M059J (cell line): ENCODE measurements at regions not wholly inside any gene's neighbourhood (a gene's known extent, or its start where the extent isn't known, plus 50 kb on each side); places are given as distances from the start of the nearest gene placed in this dataset.
"Not testable (repeated sequence)": the region's sequence is repeated elsewhere in the genome, so short reads cannot be mapped to it uniquely, and the experiment has no call there.

Source experiments
- DNase-seq: peaks from one replicate; pipeline ENCODE4 v3.0.0-alpha.2; 2012; ENCODE audit warnings: low read depth

DNA sequence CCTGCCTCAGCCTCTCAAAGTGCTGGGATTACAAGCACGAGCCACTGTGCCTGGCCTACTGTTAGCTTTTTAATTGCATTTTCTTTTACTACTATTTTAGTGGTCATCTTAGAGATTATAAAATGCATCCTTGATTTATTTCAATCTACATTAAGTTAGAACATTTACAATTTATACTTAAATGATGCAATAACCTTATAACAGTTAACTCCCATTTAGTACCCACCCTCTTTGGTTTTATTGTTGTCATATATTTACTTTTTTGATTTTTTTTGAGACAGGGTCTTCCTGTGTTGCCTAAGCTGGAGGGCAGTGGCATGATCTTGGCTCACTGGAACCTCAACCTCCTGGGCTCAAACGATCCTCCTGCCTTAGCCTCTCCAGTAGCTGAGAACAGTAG lies 77.3 kb downstream of the PPCDC start:
- no peak for DNase-seq

- peak; percentile 100 for DNase-seq
Observed at GRCh38 chr15:75104804-75105557, 81.6 kb downstream of the PPCDC start.

GRCh38 chr15:75107516-75107907 lies 84.1 kb downstream of the PPCDC start:
- no peak for DNase-seq

- DNase-seq = peak; percentile 91
Observed at GRCh38 chr15:75107908-75108838, 84.8 kb downstream of the PPCDC start.

DNA sequence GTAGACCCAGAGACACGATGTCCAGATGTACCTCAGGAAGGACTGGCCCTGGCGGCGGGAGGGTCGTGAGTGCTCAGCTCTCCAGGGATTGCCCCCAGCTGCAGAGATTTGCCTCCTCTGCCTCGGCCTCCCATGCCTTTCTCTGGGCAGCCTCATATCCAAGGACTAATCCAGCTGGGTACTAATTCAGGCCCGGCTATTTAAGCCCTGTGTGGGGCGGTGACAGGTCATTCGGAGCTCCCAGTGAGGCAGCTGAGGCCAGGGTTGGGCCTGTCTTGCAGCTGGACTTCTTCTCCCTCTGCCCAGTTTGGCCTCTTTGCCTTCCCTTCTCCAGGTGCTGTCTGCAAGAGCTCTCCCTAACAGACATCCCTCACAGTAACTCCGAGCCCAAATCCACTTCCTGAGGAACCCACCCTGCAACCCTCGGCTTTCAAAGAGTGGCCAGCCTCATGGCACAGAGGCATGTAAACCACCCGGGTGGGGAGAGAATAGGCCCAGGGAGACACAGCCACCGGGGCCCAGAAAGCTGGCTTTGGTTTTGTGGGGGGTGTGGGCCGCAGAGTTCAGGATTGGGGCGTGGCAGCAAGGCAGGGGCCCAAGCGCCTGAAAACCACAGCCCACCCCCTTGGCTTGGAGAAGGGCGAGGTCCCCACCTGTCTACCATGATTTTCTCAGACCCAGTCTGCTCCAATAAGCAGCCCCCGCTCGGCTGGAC lies 85.8 kb downstream of the PPCDC start:
- no peak for DNase-seq

GRCh38 chr15:75109736-75110130 lies 86.3 kb downstream of the PPCDC start:
- DNase-seq = no peak

DNA sequence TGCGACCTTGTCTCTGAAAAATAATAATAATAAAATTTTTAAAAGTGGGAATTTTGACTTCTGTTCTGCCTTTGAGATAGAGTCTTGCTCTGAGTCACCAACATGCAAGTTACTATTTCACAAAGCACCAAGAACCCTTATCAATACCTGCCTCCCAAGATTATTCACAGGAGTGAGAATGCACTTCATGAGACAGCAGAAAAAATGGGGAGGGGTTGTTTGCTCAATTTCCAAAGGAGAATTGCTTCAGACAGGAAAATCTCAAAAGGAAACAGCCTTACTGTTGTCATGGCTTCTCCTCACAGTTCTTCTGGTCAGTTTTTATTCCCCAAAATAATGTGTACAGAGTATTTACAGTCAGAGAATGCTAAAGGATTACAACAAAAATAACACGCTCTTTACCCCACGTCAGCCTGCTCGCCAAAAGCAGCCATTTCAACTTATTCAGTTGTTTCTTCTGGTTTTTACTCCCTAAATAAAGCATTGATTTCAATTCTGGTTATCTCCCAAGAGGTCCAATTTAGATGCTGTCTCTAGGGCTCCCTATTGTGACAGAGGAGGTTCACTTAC lies 89.0 kb downstream of the PPCDC start:
- DNase-seq = no peak

- DNase-seq = no peak
Observed at GRCh38 chr15:75112848-75113492, 88.7 kb upstream of the C15orf39 start.

DNA sequence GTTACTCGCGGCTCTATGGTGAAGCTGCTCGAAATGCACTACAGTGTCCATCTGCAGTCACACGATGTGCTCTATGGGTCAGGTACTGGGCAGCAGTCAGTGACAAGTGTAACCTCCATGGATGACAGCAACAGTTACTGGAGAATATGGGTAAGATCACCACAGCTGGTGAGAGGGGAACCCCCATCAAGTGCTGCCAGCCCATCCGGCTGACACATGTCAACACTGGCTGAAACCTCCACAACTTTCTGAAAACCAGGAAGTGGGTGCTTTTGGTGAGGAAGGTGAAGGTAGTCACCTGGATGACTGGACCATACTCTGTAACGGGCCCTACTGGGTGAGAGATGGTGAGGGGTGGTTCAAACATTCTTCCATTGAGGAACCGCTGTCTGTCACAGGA lies 87.4 kb upstream of the C15orf39 start:
- no peak for DNase-seq

- no peak for DNase-seq
Observed at GRCh38 chr15:75114796-75115195, 86.9 kb upstream of the C15orf39 start.

- DNase-seq = not testable (repeated sequence)
Observed at GRCh38 chr15:75115411-75115913, 86.2 kb upstream of the C15orf39 start.

GRCh38 chr15:75116143-75116542 lies 85.5 kb upstream of the C15orf39 start:
- not testable (repeated sequence) for DNase-seq

DNA sequence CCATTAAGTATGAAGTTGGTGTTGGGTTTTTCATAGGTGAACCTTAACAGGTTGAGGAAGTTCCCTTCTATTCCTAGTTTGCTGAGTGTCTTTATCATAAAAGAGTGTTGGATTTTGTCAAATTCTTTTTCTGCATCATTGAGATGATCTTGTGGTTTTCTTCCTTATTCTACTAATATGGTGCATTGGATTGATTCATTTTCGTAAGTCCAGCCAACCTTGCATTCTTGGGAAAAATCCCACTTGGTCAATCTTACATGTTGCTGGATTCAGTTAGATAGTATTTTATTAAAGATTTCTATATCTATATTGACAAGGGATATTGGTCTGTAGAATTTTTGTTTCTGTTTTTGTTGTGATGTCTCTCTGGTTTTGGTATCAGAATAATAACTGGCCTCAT lies 83.7 kb upstream of the C15orf39 start:
- DNase-seq = no peak

DNA sequence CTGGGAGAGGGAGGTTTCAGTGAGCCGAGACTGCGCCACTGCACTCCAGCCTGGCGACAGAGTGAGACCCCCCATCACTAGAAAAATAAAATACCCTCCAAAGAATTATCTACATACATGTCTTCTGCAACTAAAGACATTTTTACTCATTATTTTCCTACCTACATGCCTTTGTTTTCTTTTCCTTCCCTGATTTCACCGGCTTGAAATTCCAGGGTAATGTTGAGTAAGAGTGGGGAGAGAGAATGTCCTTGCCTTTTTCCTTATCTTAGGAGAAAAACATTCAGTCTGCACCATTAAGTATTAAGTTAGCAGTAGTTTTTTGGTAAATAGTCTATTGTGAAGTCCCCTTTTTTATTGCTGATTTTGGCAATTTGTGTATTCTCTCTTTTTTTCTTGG lies 82.4 kb upstream of the C15orf39 start:
- DNase-seq = not testable (repeated sequence)

DNA sequence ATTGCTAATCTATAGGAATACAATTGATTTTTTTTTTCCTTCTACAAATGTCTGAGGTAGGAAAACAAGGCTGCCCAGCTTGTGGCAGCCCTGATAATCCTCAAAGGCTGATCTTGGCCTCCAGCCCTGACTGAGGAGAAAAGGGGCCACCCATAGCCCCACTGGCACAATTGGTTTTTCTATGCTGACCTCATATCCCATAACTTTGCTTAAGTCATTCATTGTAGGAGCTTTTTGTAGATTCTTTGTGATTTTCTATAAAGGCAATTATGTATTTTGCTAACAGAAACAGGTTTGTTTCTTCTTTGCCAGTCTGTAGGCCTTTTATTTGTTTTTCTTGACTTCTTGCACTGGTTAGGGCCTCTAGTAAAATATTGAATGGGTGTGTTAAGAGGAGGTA lies 80.2 kb upstream of the C15orf39 start:
- no peak for DNase-seq

DNA sequence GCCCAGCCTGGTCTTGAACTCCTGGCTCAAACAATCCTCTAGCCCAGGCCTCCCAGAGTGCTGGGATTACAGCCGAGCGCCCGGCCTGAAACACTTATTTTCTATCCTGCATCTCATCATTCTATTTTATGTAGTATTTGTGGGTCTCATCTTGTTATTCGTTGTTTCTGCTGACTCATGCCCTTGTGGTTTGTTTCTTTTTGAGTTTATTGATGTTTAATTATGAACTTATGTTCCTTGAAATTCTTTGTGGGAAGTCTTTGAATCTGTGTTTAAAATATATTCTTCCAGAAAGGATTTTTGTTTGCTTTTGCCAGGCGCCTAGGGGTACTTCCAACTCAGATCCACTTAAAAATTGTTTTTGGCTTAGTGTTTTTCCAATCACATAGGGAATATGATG lies 78.3 kb upstream of the C15orf39 start:
- DNase-seq = peak; percentile 97

DNA sequence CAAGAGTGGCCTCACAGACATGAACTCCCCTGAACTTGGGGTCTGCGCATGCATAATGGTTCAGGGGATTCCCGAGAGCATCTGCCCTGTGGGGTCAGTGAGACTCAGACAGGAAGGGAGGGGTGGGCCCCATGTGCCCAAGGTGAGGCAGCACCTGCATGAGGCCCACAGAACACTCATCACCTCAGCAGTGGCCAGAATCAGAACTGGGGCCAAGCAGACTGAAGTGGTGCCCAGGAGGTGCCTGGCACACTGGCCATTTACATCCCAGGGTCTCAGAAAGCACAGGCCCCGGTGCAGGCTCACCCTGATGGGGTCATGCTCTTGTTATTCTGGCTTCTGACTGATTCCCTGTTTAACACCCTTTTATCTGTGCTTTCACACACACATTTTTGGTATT lies 77.4 kb upstream of the C15orf39 start:
- DNase-seq = not testable (repeated sequence)

DNA sequence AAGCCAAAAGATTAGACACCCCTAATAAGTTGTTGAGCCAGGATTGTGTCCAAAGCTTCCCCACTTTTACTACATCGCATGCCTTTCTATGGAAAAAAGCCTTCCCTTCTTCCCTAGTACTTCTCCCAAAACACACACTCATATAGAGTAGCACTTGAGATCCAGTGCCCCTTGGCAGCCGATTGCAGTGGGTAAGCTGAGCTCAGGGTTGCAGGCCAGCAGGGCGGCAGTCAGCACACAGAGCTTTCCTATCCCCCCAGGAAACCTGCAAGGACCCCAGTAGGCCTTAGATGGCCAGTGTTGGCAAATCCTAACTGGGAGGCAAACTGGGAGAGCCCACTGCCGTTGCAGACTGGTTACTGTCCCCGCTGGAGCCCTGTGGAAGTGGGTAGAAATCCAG lies 75.7 kb upstream of the C15orf39 start:
- no peak for DNase-seq

DNA sequence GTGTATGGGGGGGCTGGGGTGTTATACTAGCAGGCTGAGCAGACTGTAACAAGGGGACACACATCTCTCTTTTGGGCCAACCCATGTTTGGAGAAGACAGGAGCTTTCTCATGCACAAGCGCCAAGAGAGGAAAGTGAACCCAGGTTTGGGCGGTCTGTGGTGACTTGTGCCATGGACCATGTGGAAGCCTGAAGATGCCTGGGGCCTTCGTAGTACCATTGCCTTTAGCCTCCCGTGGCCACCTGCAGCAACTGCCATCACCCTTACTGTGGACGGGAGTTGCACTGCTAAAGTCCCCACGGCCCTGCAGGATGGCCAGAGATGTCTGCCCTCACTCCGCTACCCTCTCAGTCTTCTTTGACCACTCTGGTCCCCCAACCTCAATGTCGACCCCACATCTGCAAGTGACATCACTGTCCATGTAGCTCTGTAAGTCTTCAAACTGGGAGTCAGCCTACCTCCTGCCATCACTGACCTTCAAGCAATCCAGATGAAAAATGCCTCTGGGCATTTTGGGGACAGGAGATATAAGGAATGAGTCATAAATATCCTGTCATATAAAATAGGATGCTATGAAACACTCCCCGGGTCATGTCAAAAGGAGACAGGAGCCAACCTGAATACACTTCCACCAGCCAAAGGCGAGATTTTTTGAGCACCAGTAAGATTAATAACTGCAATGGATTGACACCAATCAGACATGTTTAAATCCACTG lies 74.7 kb upstream of the C15orf39 start:
- peak; percentile 82 for DNase-seq

DNA sequence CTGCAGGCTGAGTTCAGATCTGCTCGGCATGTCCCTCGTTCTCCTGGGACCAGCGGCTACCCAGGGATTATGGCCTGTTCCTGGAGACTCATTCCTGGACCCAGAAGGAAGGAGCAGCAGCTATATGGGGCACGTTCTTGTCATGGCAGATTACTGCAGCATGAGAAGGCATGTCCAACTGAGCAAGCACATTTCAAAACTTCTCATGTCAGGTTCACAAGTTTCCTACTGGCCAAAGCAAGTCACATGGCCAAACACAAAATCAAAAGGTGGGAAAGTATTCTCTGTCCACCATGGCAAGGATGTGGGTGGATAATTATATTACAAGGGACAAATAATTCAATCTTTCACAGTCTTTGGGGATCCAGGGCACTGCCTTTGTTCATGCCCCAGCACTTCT lies 71.9 kb upstream of the C15orf39 start:
- no peak for DNase-seq

DNA sequence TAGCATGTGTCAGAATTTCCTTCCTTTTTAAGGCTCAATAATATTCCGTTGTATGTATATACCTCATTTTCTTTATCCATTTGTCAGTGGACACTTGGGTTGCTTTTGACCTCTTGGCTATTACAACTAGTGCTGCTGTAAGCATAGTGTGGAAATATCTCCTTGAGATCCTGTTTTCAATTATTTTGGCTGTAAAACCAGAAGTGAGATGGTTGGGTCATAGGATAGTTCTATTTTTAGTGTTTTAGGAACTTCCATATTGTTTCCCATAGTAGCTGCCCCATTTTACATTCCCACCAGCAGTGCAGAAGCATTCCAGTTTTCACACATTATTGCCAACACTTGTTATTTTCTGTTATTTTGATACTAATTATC lies 70.4 kb upstream of the C15orf39 start:
- no peak for DNase-seq
